ENCODE measurements at regions not wholly inside any gene's neighbourhood (a gene's known extent, or its start where the extent isn't known, plus 50 kb on each side); places are given as distances from the start of the nearest gene placed in this dataset.
"Not testable (repeated sequence)": the region's sequence is repeated elsewhere in the genome, so short reads cannot be mapped to it uniquely, and the experiment has no call there.

GRCh38 chr1:149635290-149635899 lies 51.7 kb downstream of the PPIAL4C start:
- Mint-ChIP-seq H3K4me3 (peak overlapping the region; percentile 84), H3K4me1 (peaks cover 12% of the 10 kb centered on the region), H3K27ac (peak overlapping the region; percentile 97)
- H3K9me3 Mint-ChIP-seq; H3K36me3 Mint-ChIP-seq (ENCODE audit: low read depth); H3K27me3 Mint-ChIP-seq: not testable (repeated sequence)
- ATAC-seq (replicated peaks): peak; percentile 28

GRCh38 chr1:149636286-149637122 lies 52.9 kb downstream of the PPIAL4C start:
- H3K27ac Mint-ChIP-seq: peak overlapping the region; percentile 97
- H3K4me1 Mint-ChIP-seq: peaks cover 12% of the 10 kb centered on the region
- H3K36me3 Mint-ChIP-seq (ENCODE audit: low read depth); H3K27me3 Mint-ChIP-seq; H3K9me3 Mint-ChIP-seq: not testable (repeated sequence)
- H3K4me3 Mint-ChIP-seq: peak overlapping the region; percentile 84
- ATAC-seq (replicated peaks): peak; percentile 91

- H3K9me3 Mint-ChIP-seq; H3K27me3 Mint-ChIP-seq; H3K27ac Mint-ChIP-seq; H3K36me3 Mint-ChIP-seq (ENCODE audit: low read depth); ATAC-seq (replicated peaks): not testable (repeated sequence)
- Mint-ChIP-seq H3K4me3 (peak overlapping the region; percentile 84), H3K4me1 (peaks cover 12% of the 10 kb centered on the region)
Measured at GRCh38 chr1:149638481-149638880, 54.8 kb downstream of the PPIAL4C start.

GRCh38 chr1:149638901-149639658 lies 55.4 kb downstream of the PPIAL4C start:
- not testable (repeated sequence) for H3K4me1 Mint-ChIP-seq; ATAC-seq (replicated peaks); H3K36me3 Mint-ChIP-seq (ENCODE audit: low read depth); H3K27me3 Mint-ChIP-seq; H3K9me3 Mint-ChIP-seq; H3K27ac Mint-ChIP-seq
- peak overlapping the region; percentile 84 for H3K4me3 Mint-ChIP-seq

- H3K4me1 Mint-ChIP-seq; H3K4me3 Mint-ChIP-seq; ATAC-seq (replicated peaks); H3K36me3 Mint-ChIP-seq (ENCODE audit: low read depth); H3K27me3 Mint-ChIP-seq; H3K27ac Mint-ChIP-seq; H3K9me3 Mint-ChIP-seq: not testable (repeated sequence)
Measured at GRCh38 chr1:149641179-149641578, 57.5 kb downstream of the PPIAL4C start.

GRCh38 chr1:149644818-149645217 lies 61.2 kb downstream of the PPIAL4C start:
- not testable (repeated sequence) for H3K27me3 Mint-ChIP-seq; H3K36me3 Mint-ChIP-seq (ENCODE audit: low read depth); H3K27ac Mint-ChIP-seq; H3K9me3 Mint-ChIP-seq; H3K4me3 Mint-ChIP-seq; ATAC-seq (replicated peaks); H3K4me1 Mint-ChIP-seq

GRCh38 chr1:149646360-149647017 lies 62.8 kb downstream of the PPIAL4C start:
- Mint-ChIP-seq H3K27ac (peak overlapping the region; percentile 87), H3K4me3 (peak overlapping the region; percentile 84)
- H3K4me1 Mint-ChIP-seq; H3K9me3 Mint-ChIP-seq; H3K36me3 Mint-ChIP-seq (ENCODE audit: low read depth); H3K27me3 Mint-ChIP-seq: not testable (repeated sequence)
- peak; percentile 68 for ATAC-seq (replicated peaks)

- H3K36me3 Mint-ChIP-seq (ENCODE audit: low read depth); H3K9me3 Mint-ChIP-seq; H3K27ac Mint-ChIP-seq; H3K27me3 Mint-ChIP-seq; H3K4me1 Mint-ChIP-seq: not testable (repeated sequence)
- peak overlapping the region; percentile 84 for H3K4me3 Mint-ChIP-seq
- peak; percentile 46 for ATAC-seq (replicated peaks)
Measured at GRCh38 chr1:149647018-149647373, 63.3 kb downstream of the PPIAL4C start.

- not testable (repeated sequence) for H3K9me3 Mint-ChIP-seq; H3K36me3 Mint-ChIP-seq (ENCODE audit: low read depth); ATAC-seq (replicated peaks); H3K27me3 Mint-ChIP-seq; H3K4me1 Mint-ChIP-seq; H3K27ac Mint-ChIP-seq; H3K4me3 Mint-ChIP-seq
Measured at GRCh38 chr1:149657750-149658149, 74.1 kb downstream of the PPIAL4C start.

GRCh38 chr1:149658175-149658574 lies 74.5 kb downstream of the PPIAL4C start:
- H3K27ac Mint-ChIP-seq; ATAC-seq (replicated peaks); H3K36me3 Mint-ChIP-seq (ENCODE audit: low read depth); H3K4me1 Mint-ChIP-seq; H3K9me3 Mint-ChIP-seq; H3K4me3 Mint-ChIP-seq; H3K27me3 Mint-ChIP-seq: not testable (repeated sequence)

GRCh38 chr1:149664624-149665023 lies 81.0 kb downstream of the PPIAL4C start:
- not testable (repeated sequence) for H3K36me3 Mint-ChIP-seq (ENCODE audit: low read depth); ATAC-seq (replicated peaks); H3K4me1 Mint-ChIP-seq; H3K27ac Mint-ChIP-seq; H3K27me3 Mint-ChIP-seq; H3K9me3 Mint-ChIP-seq; H3K4me3 Mint-ChIP-seq

- H3K9me3 Mint-ChIP-seq; H3K4me1 Mint-ChIP-seq; H3K4me3 Mint-ChIP-seq; ATAC-seq (replicated peaks); H3K36me3 Mint-ChIP-seq (ENCODE audit: low read depth); H3K27me3 Mint-ChIP-seq; H3K27ac Mint-ChIP-seq: not testable (repeated sequence)
Measured at GRCh38 chr1:149665033-149665432, 81.4 kb downstream of the PPIAL4C start.

GRCh38 chr1:149665528-149665927 lies 81.9 kb downstream of the PPIAL4C start:
- H3K4me1 Mint-ChIP-seq; H3K9me3 Mint-ChIP-seq; H3K36me3 Mint-ChIP-seq (ENCODE audit: low read depth); ATAC-seq (replicated peaks); H3K4me3 Mint-ChIP-seq; H3K27ac Mint-ChIP-seq; H3K27me3 Mint-ChIP-seq: not testable (repeated sequence)

GRCh38 chr1:149673231-149673909 lies 89.7 kb downstream of the PPIAL4C start:
- ATAC-seq (replicated peaks); H3K9me3 Mint-ChIP-seq; H3K4me3 Mint-ChIP-seq; H3K27ac Mint-ChIP-seq; H3K27me3 Mint-ChIP-seq; H3K36me3 Mint-ChIP-seq (ENCODE audit: low read depth); H3K4me1 Mint-ChIP-seq: not testable (repeated sequence)

Measured in activated T-helper 17 cell treated with anti-CD3 and anti-CD28 coated beads, Interleukin-2, amount 50 U/mL, for 72 hours (primary cell).